ENCODE measurements at regions not wholly inside any gene's neighbourhood (a gene's known extent, or its start where the extent isn't known, plus 50 kb on each side); places are given as distances from the start of the nearest gene placed in this dataset.

DNA sequence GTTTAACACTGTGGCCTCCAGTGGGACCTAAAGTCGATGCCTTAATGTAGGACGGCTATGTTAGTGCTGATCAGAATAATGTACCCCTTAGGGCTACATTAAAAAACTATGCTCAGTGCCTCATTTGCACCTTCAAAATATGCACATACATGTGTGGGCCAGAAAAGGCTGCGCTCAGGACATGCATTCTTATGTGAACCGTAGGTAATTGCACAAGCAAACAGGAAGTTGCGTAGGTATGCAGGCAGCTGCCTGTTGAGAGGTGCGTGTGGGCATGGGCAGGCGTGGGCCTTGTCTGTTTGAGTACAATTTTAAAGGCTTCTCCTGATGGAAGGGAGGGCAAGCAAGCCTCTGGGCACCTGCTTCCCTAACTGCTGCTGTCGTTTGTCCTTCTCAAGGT lies 116.2 kb upstream of the JAG1 start:
- no peaks in the 10 kb centered on the region for H3K36me3 ChIP-seq (ENCODE audit: insufficient read depth, low read length)
- no peak overlapping the region for H3K4me3 ChIP-seq (ENCODE audit: low read depth in 1 of 2, low read length in 2 of 2)
- no peaks in the 10 kb centered on the region for H3K9me3 ChIP-seq (ENCODE audit: low read length)
- no peaks in the 10 kb centered on the region for H3K27me3 ChIP-seq (ENCODE audit: control insufficient read depth in 1 of 2, insufficient read depth in 2 of 2, low read length in 2 of 2)
- H3K27ac ChIP-seq (ENCODE audit: low read depth, low read length), result no peak overlapping the region
- H3K9ac ChIP-seq (ENCODE audit: low read length), result no peak overlapping the region
- no peaks in the 10 kb centered on the region for H3K4me1 ChIP-seq (ENCODE audit: insufficient read depth, low read length)

DNA sequence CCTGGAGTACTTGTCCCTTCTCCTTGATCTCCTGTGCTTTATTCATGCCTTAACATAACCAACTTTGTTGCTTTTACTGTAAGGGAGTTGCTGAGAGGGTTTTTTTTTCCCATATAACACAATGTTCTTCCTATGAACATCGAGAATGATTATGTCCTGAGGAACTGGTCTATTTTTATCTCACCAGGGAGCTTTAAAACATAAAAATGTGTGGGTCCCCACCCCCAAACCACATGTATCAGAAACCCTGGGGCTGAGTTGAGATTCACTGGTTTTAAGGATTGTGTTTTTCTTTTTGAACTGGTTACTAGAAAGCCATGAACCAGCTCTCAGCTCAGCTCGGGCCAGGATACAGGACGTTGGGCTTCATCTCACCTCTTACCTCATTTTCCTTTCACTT lies 118.5 kb upstream of the JAG1 start:
- Histone ChIP-seq H3K9ac (ENCODE audit: low read length) (no peak overlapping the region), H3K4me3 (ENCODE audit: low read depth in 1 of 2, low read length in 2 of 2) (no peak overlapping the region), H3K27ac (ENCODE audit: low read depth, low read length) (no peak overlapping the region), H3K27me3 (ENCODE audit: control insufficient read depth in 1 of 2, insufficient read depth in 2 of 2, low read length in 2 of 2) (no peaks in the 10 kb centered on the region), H3K36me3 (ENCODE audit: insufficient read depth, low read length) (no peaks in the 10 kb centered on the region), H3K9me3 (ENCODE audit: low read length) (no peaks in the 10 kb centered on the region), H3K4me1 (ENCODE audit: insufficient read depth, low read length) (no peaks in the 10 kb centered on the region)

DNA sequence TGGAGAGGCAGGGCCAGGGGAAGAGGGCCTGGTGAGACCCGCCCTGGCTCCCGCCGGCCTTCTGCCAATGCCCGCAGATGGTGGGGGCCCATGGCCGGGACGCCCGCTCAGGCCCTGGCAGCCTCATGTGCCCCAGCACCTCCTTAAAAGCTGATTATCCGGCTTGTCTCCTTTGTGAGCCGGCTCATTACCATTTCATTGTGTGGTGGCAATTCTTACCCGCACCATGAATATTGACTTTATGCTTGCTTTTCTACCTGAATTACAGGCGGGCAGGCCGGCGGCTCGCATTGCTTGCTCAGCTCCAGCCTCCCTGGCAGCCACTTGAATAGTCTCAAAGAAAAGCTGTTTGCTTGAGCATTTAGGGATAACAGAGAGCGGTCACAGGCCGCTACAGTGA lies 120.0 kb upstream of the JAG1 start:
- H3K4me1 ChIP-seq (ENCODE audit: insufficient read depth, low read length), result no peaks in the 10 kb centered on the region
- H3K36me3 ChIP-seq (ENCODE audit: insufficient read depth, low read length), result no peaks in the 10 kb centered on the region
- no peak overlapping the region for H3K9ac ChIP-seq (ENCODE audit: low read length)
- H3K9me3 ChIP-seq (ENCODE audit: low read length), result no peaks in the 10 kb centered on the region
- no peaks in the 10 kb centered on the region for H3K27me3 ChIP-seq (ENCODE audit: control insufficient read depth in 1 of 2, insufficient read depth in 2 of 2, low read length in 2 of 2)
- no peak overlapping the region for H3K4me3 ChIP-seq (ENCODE audit: low read depth in 1 of 2, low read length in 2 of 2)
- H3K27ac ChIP-seq (ENCODE audit: low read depth, low read length), result no peak overlapping the region

DNA sequence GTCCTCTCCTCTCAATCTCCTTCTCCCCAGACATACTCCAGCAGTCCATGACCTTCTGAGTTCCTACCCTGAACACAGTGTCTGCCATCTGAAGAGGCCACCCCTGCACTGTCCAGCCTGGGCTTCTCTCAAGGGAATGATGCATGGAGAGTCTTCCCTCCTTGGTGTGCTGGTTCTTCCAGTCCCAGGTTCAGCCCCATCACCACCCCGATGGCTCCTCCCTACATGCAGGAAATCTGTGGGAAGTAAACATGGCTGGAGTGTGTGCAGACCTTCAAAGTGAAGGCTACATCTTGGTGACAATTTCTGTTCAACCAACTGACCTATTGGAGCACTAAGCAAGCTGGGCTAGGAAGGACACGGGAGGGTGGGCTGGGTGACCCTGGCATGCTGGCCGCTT lies 121.0 kb upstream of the JAG1 start:
- Histone ChIP-seq H3K9ac (ENCODE audit: low read length) (no peak overlapping the region), H3K4me3 (ENCODE audit: low read depth in 1 of 2, low read length in 2 of 2) (no peak overlapping the region), H3K27ac (ENCODE audit: low read depth, low read length) (no peak overlapping the region), H3K9me3 (ENCODE audit: low read length) (no peaks in the 10 kb centered on the region), H3K4me1 (ENCODE audit: insufficient read depth, low read length) (no peaks in the 10 kb centered on the region), H3K27me3 (ENCODE audit: control insufficient read depth in 1 of 2, insufficient read depth in 2 of 2, low read length in 2 of 2) (no peaks in the 10 kb centered on the region), H3K36me3 (ENCODE audit: insufficient read depth, low read length) (no peaks in the 10 kb centered on the region)

DNA sequence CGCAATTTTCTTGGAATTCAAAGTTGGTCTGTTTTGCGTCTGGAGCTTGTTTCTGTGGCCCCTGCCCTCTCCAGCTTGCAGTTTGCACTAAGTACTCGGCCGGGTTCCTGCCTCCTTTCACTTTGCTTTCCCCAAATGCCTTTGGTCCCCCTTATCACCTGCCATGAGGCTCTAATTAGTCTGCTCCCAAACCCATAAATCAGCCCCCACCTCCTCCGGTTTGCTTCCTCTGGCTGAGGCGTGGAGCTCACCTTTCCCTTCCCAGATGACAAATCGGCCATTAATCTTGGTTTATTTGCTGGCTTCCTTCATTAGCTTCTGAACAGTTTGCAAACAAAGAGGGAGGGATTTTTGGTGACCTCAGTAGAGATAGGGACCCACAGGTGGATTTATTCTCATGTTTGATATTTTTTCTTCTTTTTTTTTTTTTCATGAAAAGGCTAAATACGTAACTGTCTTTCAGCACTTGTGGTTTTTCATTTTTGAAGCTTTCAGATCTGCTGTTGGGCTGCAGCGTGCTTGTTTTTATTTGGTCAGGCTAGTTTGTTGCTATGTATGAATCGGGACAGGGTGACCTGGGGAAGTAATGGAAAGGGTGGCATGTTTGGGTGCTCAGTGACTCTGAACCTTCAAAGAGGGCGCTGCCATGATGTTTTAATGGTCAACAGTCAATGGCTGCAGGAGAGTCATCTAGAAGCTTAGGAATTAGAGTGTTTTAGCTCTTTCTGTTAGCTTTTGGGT lies 121.7 kb upstream of the JAG1 start:
- no peaks in the 10 kb centered on the region for H3K9me3 ChIP-seq (ENCODE audit: low read length)
- no peak overlapping the region for H3K4me3 ChIP-seq (ENCODE audit: low read depth in 1 of 2, low read length in 2 of 2)
- no peaks in the 10 kb centered on the region for H3K36me3 ChIP-seq (ENCODE audit: insufficient read depth, low read length)
- H3K27me3 ChIP-seq (ENCODE audit: control insufficient read depth in 1 of 2, insufficient read depth in 2 of 2, low read length in 2 of 2), result no peaks in the 10 kb centered on the region
- no peaks in the 10 kb centered on the region for H3K4me1 ChIP-seq (ENCODE audit: insufficient read depth, low read length)
- no peak overlapping the region for H3K9ac ChIP-seq (ENCODE audit: low read length)
- no peak overlapping the region for H3K27ac ChIP-seq (ENCODE audit: low read depth, low read length)

DNA sequence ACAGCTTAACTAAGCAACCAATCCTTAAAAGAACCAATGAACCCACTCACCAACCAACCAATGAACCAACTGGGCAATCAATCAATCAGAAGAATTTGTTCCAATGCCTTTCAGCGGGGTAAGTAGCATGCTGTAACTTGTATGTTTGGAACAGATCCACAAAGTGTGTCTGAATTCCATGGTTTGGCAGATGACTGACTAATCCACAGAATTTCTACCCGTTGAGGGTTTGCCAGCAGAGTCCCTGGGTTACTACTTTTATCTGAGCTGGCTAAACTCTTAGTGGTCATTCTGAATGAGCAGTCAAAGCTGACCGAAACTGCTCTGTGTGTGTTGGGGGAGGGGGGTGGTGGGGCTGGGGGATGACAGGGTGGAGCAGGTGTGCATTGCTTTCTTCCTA lies 125.0 kb upstream of the JAG1 start:
- Histone ChIP-seq H3K36me3 (ENCODE audit: insufficient read depth, low read length) (no peaks in the 10 kb centered on the region), H3K27ac (ENCODE audit: low read depth, low read length) (no peak overlapping the region), H3K9ac (ENCODE audit: low read length) (no peak overlapping the region), H3K9me3 (ENCODE audit: low read length) (no peaks in the 10 kb centered on the region), H3K4me1 (ENCODE audit: insufficient read depth, low read length) (no peaks in the 10 kb centered on the region), H3K27me3 (ENCODE audit: control insufficient read depth in 1 of 2, insufficient read depth in 2 of 2, low read length in 2 of 2) (no peaks in the 10 kb centered on the region), H3K4me3 (ENCODE audit: low read depth in 1 of 2, low read length in 2 of 2) (no peak overlapping the region)

DNA sequence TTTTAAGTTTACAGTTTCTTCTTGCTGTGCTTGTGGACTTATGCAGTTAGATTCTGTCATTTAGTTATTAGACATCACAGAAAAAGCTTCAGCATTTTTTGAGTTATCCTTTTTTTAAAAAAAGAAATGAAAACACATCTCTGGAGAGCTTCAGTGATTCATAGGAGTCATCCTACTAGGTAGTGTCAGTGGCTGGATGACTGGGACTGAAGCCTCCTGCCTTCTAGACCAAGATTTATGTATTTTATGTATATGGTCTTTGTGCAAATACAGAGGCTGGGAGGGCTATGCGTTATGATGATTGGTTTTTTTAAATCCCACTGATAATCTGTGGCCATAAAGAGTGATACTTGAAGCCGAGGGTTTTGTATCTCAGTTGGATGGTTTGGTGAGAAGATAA lies 125.9 kb upstream of the JAG1 start:
- Histone ChIP-seq H3K4me3 (ENCODE audit: low read depth in 1 of 2, low read length in 2 of 2) (no peak overlapping the region), H3K27ac (ENCODE audit: low read depth, low read length) (no peak overlapping the region), H3K27me3 (ENCODE audit: control insufficient read depth in 1 of 2, insufficient read depth in 2 of 2, low read length in 2 of 2) (no peaks in the 10 kb centered on the region), H3K9me3 (ENCODE audit: low read length) (no peaks in the 10 kb centered on the region), H3K9ac (ENCODE audit: low read length) (no peak overlapping the region), H3K36me3 (ENCODE audit: insufficient read depth, low read length) (no peaks in the 10 kb centered on the region), H3K4me1 (ENCODE audit: insufficient read depth, low read length) (no peaks in the 10 kb centered on the region)

DNA sequence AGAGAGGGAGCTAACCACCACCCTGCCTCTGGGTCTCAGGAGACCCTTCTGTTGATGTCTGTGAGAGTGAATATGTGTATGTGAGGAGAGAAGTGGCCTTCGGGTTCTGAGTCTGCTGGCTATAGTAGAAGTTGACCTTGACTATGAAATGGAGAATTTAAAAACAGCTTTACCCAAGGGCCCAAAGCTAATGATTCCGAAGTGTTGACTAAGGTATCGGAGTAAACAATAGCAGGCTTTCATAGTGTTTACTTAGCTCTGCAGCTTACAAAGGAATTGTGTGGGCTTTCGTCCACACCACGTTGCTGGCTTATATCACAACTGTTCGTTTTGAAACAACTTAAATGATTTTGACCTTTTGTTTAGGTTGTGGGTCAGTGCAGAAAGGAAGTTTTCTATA lies 126.5 kb upstream of the JAG1 start:
- no peaks in the 10 kb centered on the region for H3K9me3 ChIP-seq (ENCODE audit: low read length)
- no peak overlapping the region for H3K9ac ChIP-seq (ENCODE audit: low read length)
- no peaks in the 10 kb centered on the region for H3K27me3 ChIP-seq (ENCODE audit: control insufficient read depth in 1 of 2, insufficient read depth in 2 of 2, low read length in 2 of 2)
- H3K27ac ChIP-seq (ENCODE audit: low read depth, low read length), result no peak overlapping the region
- no peaks in the 10 kb centered on the region for H3K36me3 ChIP-seq (ENCODE audit: insufficient read depth, low read length)
- H3K4me3 ChIP-seq (ENCODE audit: low read depth in 1 of 2, low read length in 2 of 2), result no peak overlapping the region
- H3K4me1 ChIP-seq (ENCODE audit: insufficient read depth, low read length), result no peaks in the 10 kb centered on the region

DNA sequence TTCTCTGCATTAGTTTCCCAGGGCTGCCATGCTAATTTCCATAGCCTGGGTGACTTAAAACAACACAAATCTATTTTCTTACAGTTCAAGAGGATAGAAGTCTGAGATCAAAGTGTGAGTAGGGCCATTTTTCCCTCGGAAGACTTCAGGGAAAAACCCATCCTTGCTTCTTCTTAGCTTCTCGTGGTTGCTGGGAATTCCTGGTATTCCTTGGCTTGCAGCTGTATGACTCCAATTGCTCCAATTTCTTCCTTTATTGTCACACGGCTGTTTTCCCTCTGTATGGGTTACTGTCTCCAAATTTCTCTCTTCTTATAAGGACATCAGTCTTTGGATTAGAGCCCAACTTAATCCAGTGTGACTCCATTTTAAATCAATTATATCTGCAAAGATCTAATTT lies 128.4 kb upstream of the JAG1 start:
- Histone ChIP-seq H3K27ac (ENCODE audit: low read depth, low read length) (no peak overlapping the region), H3K36me3 (ENCODE audit: insufficient read depth, low read length) (no peaks in the 10 kb centered on the region), H3K4me3 (ENCODE audit: low read depth in 1 of 2, low read length in 2 of 2) (no peak overlapping the region), H3K27me3 (ENCODE audit: control insufficient read depth in 1 of 2, insufficient read depth in 2 of 2, low read length in 2 of 2) (no peaks in the 10 kb centered on the region), H3K9me3 (ENCODE audit: low read length) (no peaks in the 10 kb centered on the region), H3K4me1 (ENCODE audit: insufficient read depth, low read length) (no peaks in the 10 kb centered on the region), H3K9ac (ENCODE audit: low read length) (no peak overlapping the region)

DNA sequence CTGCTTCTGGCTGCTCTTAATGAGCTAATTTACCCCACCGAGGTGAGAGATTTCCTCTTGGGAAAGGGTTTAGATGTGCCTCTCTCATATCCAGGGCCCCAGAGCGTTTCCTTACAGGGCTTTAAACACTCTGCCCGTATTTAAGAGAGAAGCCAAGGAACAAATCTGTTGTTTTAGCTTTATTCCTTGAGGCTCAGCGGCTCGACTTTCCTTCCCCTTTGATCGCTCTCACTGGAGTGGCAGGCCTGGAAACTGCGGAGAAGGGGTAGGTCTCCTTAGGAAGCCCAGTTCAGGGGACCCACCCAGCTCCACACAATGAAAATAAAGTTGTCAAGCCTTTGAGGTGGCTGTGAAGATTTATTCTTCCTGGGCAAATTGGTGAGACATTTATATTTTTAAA lies 132.0 kb upstream of the JAG1 start:
- Histone ChIP-seq H3K27ac (ENCODE audit: low read depth, low read length) (no peak overlapping the region), H3K9ac (ENCODE audit: low read length) (no peak overlapping the region), H3K9me3 (ENCODE audit: low read length) (no peaks in the 10 kb centered on the region), H3K27me3 (ENCODE audit: control insufficient read depth in 1 of 2, insufficient read depth in 2 of 2, low read length in 2 of 2) (no peaks in the 10 kb centered on the region), H3K4me1 (ENCODE audit: insufficient read depth, low read length) (no peaks in the 10 kb centered on the region), H3K36me3 (ENCODE audit: insufficient read depth, low read length) (no peaks in the 10 kb centered on the region), H3K4me3 (ENCODE audit: low read depth in 1 of 2, low read length in 2 of 2) (no peak overlapping the region)

DNA sequence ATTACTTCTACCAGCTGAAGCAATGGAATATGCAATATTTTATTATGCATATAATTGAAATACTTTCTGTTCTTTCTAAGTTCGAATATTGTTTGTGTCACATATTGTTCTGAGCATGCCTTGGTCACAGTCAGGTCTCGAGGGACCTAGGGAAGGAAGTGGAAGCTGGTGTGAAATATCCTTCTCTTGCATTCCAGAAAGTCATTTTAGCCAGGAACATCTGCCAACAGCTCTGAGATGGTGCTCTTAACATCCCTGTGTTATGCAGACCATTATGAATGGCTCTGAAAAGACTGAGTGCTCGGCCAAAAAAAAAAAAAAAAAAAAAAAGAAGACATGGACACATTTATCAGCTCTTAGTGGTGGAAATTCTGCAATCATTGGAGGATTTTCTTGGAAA lies 132.7 kb upstream of the JAG1 start:
- no peaks in the 10 kb centered on the region for H3K4me1 ChIP-seq (ENCODE audit: insufficient read depth, low read length)
- H3K27ac ChIP-seq (ENCODE audit: low read depth, low read length), result no peak overlapping the region
- no peak overlapping the region for H3K4me3 ChIP-seq (ENCODE audit: low read depth in 1 of 2, low read length in 2 of 2)
- no peaks in the 10 kb centered on the region for H3K9me3 ChIP-seq (ENCODE audit: low read length)
- no peak overlapping the region for H3K9ac ChIP-seq (ENCODE audit: low read length)
- H3K27me3 ChIP-seq (ENCODE audit: control insufficient read depth in 1 of 2, insufficient read depth in 2 of 2, low read length in 2 of 2), result no peaks in the 10 kb centered on the region
- H3K36me3 ChIP-seq (ENCODE audit: insufficient read depth, low read length), result no peaks in the 10 kb centered on the region

DNA sequence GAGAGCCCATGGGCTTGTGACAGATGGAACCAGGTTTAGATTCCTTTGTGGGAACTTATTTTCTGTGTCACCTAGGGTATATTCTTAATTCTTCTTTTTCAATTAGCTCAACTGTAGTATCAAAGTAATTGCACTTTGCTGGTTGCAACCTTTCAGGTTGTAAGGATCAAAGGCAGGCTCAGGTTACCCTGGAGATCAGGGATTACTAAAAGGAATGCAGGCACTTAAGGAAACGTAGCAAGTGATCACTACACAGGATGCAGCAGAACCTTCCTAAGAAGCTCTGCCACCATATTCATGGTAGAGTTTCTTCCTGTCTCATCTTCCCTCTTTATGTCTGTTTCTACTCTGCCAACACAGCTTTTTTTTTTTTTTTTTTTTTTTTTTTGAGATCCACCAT lies 133.2 kb upstream of the JAG1 start:
- no peak overlapping the region for H3K4me3 ChIP-seq (ENCODE audit: low read depth in 1 of 2, low read length in 2 of 2)
- no peaks in the 10 kb centered on the region for H3K9me3 ChIP-seq (ENCODE audit: low read length)
- H3K36me3 ChIP-seq (ENCODE audit: insufficient read depth, low read length), result no peaks in the 10 kb centered on the region
- no peaks in the 10 kb centered on the region for H3K4me1 ChIP-seq (ENCODE audit: insufficient read depth, low read length)
- H3K27me3 ChIP-seq (ENCODE audit: control insufficient read depth in 1 of 2, insufficient read depth in 2 of 2, low read length in 2 of 2), result no peaks in the 10 kb centered on the region
- no peak overlapping the region for H3K27ac ChIP-seq (ENCODE audit: low read depth, low read length)
- no peak overlapping the region for H3K9ac ChIP-seq (ENCODE audit: low read length)
